IPS DF 6.9 (cell line): ENCODE measurements at regions not wholly inside any gene's neighbourhood (a gene's known extent, or its start where the extent isn't known, plus 50 kb on each side); places are given as distances from the start of the nearest gene placed in this dataset.
"Not testable (repeated sequence)": the region's sequence is repeated elsewhere in the genome, so short reads cannot be mapped to it uniquely, and the experiment has no call there.

Source experiments
- DNase-seq: peaks from one replicate; pipeline ENCODE4 v3.0.0-alpha.2; 2013; ENCODE audit warnings: low read depth, low spot score
- H3K27ac ChIP-seq: one replicate; pipeline ENCODE4 v1.5.1; 2013; ENCODE audit warnings: low read length, control low read depth
- H3K27me3 ChIP-seq: 2 replicates; pipeline ENCODE4 v1.6.1; 2013; ENCODE audit warnings: mild to moderate bottlenecking, low read length; ENCODE audit not compliant: control insufficient read depth, insufficient read depth
- H3K36me3 ChIP-seq: 2 replicates; pipeline ENCODE4 v1.6.1; 2013; ENCODE audit warnings: low read length; ENCODE audit not compliant: control insufficient read depth, insufficient read depth
- H3K4me1 ChIP-seq: 2 replicates; pipeline ENCODE4 v1.6.1; 2013; ENCODE audit warnings: low read length; ENCODE audit not compliant: control insufficient read depth, insufficient read depth
- H3K4me3 ChIP-seq: 2 replicates; pipeline ENCODE4 v1.5.1; 2013; ENCODE audit warnings: mild to moderate bottlenecking, low read length
- H3K9me3 ChIP-seq: 2 replicates; pipeline ENCODE4 v1.6.1; 2013; ENCODE audit warnings: low read length, inconsistent platforms; ENCODE audit not compliant: control insufficient read depth, insufficient read depth
- WGBS: extraction: QIAGEN DNeasy Blood & Tissue Kit; methylation state at CpG from one replicate; pipeline ENCODE4 v1.1.7; 2013; ENCODE audit warnings: mixed read lengths, missing lambda C conversion rate; ENCODE audit not compliant: insufficient read length, insufficient coverage; 5-methylcytosine and 5-hydroxymethylcytosine counted together

GRCh38 chr2:225270053-225270452, 129.5 kb upstream of the NYAP2 start:
- H3K27me3 ChIP-seq, result no peaks in the 10 kb centered on the region
- H3K27ac ChIP-seq, result no peak overlapping the region
- no peak overlapping the region for H3K4me3 ChIP-seq
- no peak for DNase-seq
- no peaks in the 10 kb centered on the region for H3K36me3 ChIP-seq
- H3K4me1 ChIP-seq, result no peaks in the 10 kb centered on the region
- H3K9me3 ChIP-seq, result no peaks in the 10 kb centered on the region

- DNase-seq, result no peak
- no peak overlapping the region for H3K27ac ChIP-seq
- no peaks in the 10 kb centered on the region for H3K27me3 ChIP-seq
- H3K36me3 ChIP-seq, result no peaks in the 10 kb centered on the region
- H3K4me3 ChIP-seq, result no peak overlapping the region
- no peaks in the 10 kb centered on the region for H3K9me3 ChIP-seq
- WGBS, result no CpG with 5 or more reads among the region's 3 CpGs
- no peaks in the 10 kb centered on the region; the same call in 1 of the 2 replicates for H3K4me1 ChIP-seq
Measured at GRCh38 chr2:225254363-225254762, 145.1 kb upstream of the NYAP2 start.

GRCh38 chr2:225244933-225245332, 154.6 kb upstream of the NYAP2 start:
- Histone ChIP-seq H3K9me3 (no peaks in the 10 kb centered on the region), H3K27ac (no peak overlapping the region), H3K4me1 (no peaks in the 10 kb centered on the region), H3K27me3 (no peaks in the 10 kb centered on the region), H3K4me3 (no peak overlapping the region), H3K36me3 (no peaks in the 10 kb centered on the region)
- WGBS, result no CpG with 5 or more reads among the region's 4 CpGs
- DNase-seq, result no peak

GRCh38 chr2:225236769-225237323, 162.7 kb upstream of the NYAP2 start:
- H3K27ac ChIP-seq, result no peak overlapping the region
- DNase-seq, result no peak
- no peak overlapping the region for H3K4me3 ChIP-seq
- no peaks in the 10 kb centered on the region for H3K4me1 ChIP-seq
- H3K36me3 ChIP-seq, result no peaks in the 10 kb centered on the region
- no CpG with 5 or more reads among the region's 4 CpGs for WGBS
- no peaks in the 10 kb centered on the region for H3K27me3 ChIP-seq
- H3K9me3 ChIP-seq, result no peaks in the 10 kb centered on the region

GRCh38 chr2:225233234-225233633, 166.3 kb upstream of the NYAP2 start:
- Histone ChIP-seq H3K4me3 (no peak overlapping the region), H3K36me3 (no peaks in the 10 kb centered on the region), H3K27ac (no peak overlapping the region), H3K4me1 (no peaks in the 10 kb centered on the region), H3K9me3 (no peaks in the 10 kb centered on the region), H3K27me3 (no peaks in the 10 kb centered on the region)
- no CpG with 5 or more reads among the region's 4 CpGs for WGBS
- no peak for DNase-seq

GRCh38 chr2:225231900-225232299, 167.6 kb upstream of the NYAP2 start:
- Histone ChIP-seq H3K4me3 (no peak overlapping the region), H3K4me1 (no peaks in the 10 kb centered on the region), H3K36me3 (no peaks in the 10 kb centered on the region), H3K9me3 (no peaks in the 10 kb centered on the region), H3K27me3 (no peaks in the 10 kb centered on the region), H3K27ac (no peak overlapping the region)
- no peak for DNase-seq
- no CpG with 5 or more reads among the region's 6 CpGs for WGBS

- not testable (repeated sequence) for H3K27ac ChIP-seq, H3K4me3 ChIP-seq, H3K36me3 ChIP-seq, H3K9me3 ChIP-seq, H3K27me3 ChIP-seq, DNase-seq, H3K4me1 ChIP-seq
- no CpG with 5 or more reads among the region's 31 CpGs for WGBS
Measured at GRCh38 chr2:225229346-225229745, 170.2 kb upstream of the NYAP2 start.

- Histone ChIP-seq H3K27ac (no peak overlapping the region), H3K36me3 (no peaks in the 10 kb centered on the region), H3K4me3 (no peak overlapping the region), H3K27me3 (no peaks in the 10 kb centered on the region), H3K9me3 (no peaks in the 10 kb centered on the region), H3K4me1 (no peaks in the 10 kb centered on the region)
- no CpG with 5 or more reads among the region's 4 CpGs for WGBS
- DNase-seq, result no peak
Measured at GRCh38 chr2:225226441-225226840, 173.1 kb upstream of the NYAP2 start.

- Histone ChIP-seq H3K4me3 (no peak overlapping the region), H3K27ac (no peak overlapping the region), H3K27me3 (no peaks in the 10 kb centered on the region), H3K36me3 (no peaks in the 10 kb centered on the region), H3K4me1 (no peaks in the 10 kb centered on the region), H3K9me3 (no peaks in the 10 kb centered on the region)
- no peak for DNase-seq
Measured at GRCh38 chr2:225223301-225223700, 176.2 kb upstream of the NYAP2 start.

- Histone ChIP-seq H3K4me3 (no peak overlapping the region), H3K27me3 (no peaks in the 10 kb centered on the region), H3K27ac (no peak overlapping the region), H3K4me1 (no peaks in the 10 kb centered on the region), H3K9me3 (no peaks in the 10 kb centered on the region), H3K36me3 (no peaks in the 10 kb centered on the region)
- DNase-seq, result no peak
- WGBS, result no CpG with 5 or more reads among the region's 3 CpGs
Measured at GRCh38 chr2:225207471-225207870, 165.2 kb upstream of the DOCK10 start.

GRCh38 chr2:225207043-225207442, 164.8 kb upstream of the DOCK10 start:
- no peaks in the 10 kb centered on the region for H3K9me3 ChIP-seq
- H3K4me1 ChIP-seq, result no peaks in the 10 kb centered on the region
- H3K36me3 ChIP-seq, result no peaks in the 10 kb centered on the region
- H3K4me3 ChIP-seq, result no peak overlapping the region
- no peak overlapping the region for H3K27ac ChIP-seq
- no CpG with 5 or more reads among the region's 1 CpG for WGBS
- DNase-seq, result no peak
- H3K27me3 ChIP-seq, result no peaks in the 10 kb centered on the region
